Activated T-helper 1 cell treated with Interleukin-2 at 50 U/mL for 16 hours (primary cell): ENCODE measurements at regions not wholly inside any gene's neighbourhood (a gene's known extent, or its start where the extent isn't known, plus 50 kb on each side); places are given as distances from the start of the nearest gene placed in this dataset.
"Not testable (repeated sequence)": the region's sequence is repeated elsewhere in the genome, so short reads cannot be mapped to it uniquely, and the experiment has no call there.

Source experiments
- DNase-seq: peaks from one replicate; pipeline ENCODE4 v3.0.0-alpha.2; 2020; ENCODE audit warnings: low read depth

DNA sequence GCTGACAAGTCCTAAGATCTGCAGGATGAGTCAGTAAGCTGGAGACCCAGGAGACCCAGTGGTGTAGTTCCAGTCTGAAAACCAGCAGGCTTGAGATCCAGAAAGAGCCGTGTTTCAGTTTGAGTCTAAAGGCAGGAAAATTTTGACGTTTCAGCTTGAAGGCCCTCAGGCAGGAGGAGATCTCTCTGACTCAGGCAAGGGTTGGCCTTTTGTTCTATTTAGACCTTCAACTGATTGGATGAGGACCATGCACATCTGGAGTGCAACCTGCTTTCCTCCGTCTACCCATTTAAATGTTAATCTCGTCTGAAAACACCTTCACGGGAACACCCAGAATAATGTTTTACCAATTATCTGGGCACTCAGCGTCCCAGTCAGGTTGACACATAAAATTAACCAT is 69.5 kb downstream of the NPIPA7 start:
- DNase-seq: not testable (repeated sequence)

DNA sequence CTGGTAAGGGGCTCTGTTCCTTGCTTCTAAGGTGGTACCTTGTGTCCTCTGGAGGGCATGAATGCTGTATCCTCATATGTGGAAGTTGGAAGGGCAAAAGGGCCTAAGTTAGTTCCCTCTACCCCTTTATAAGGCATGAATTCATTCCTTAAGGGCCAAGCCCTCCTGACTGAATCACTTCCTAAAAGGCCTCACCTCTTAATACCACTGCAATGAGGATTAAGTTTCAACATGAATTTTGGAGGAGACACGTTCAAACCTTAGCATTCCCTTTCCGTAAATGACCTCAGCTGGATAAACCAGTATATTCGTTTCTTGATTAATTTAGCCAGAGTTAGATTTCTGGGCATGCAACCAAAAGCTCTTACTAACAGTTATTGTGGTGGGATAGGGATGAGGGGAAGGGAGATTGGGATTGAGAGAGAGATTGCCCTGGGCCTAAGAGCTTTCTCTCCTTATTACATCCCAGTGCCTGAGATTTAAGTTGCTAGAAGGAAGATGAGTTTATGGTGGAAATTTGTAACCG is 70.8 kb downstream of the NPIPA7 start:
- DNase-seq: not testable (repeated sequence)

DNA sequence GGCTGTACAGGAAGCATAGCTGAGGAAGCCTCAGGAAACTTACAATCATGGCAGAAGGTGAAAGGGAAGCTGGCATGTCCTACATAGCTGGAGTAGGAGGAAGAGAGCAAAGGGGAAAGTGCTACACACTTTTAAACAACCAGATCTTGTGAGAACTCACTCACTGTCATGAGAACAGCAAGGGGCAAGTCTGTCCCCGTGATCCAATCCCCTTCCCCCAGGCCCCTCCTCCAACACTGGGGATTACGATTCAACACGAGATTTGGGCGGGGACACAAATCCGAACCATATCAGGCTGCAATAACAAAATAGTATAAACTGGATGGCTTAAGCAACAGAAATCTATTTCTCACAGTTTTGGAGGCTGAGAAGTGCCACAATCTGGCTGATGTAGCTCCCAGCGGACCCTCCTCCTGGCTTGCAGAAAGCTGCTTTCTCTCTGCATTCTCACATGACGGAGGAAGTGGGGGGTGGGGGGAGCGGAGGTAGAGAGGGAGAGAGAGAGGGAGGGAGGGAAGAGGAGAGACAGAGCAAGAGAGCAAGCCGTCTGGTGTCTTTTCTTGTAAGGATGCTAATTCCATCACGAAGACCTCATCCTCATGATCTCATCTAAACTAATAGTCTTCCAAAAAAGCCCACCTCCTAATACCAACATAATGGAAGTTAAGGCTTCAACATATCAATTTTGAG is 72.9 kb downstream of the NPIPA7 start:
- DNase-seq: not testable (repeated sequence)

GRCh38 chr16:16458579-16458978 is 79.6 kb downstream of the NPIPA7 start:
- not testable (repeated sequence) for DNase-seq

- not testable (repeated sequence) for DNase-seq
Measured at GRCh38 chr16:16463792-16464191, 84.9 kb downstream of the NPIPA7 start.

DNA sequence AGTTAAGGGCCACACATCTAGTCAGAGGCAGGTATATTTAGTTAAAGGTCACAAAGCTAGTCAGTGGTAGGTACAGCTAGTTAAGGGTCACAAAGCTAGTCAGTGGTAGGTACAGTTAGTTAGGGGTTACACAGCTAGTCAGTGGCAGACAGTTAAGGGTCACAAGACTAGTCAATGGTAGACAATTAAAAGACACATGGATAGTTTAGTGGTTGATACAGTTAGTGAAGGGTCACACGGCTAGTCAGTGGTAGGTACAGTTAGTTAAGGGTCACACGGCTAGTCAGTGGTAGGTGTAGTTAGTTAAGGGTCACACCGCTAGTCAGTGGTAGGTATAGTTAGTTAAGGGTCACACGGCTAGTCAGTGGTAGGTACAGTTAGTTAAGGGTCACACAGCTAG is 110.0 kb downstream of the NPIPA7 start:
- DNase-seq: not testable (repeated sequence)

- DNase-seq: not testable (repeated sequence)
Measured at GRCh38 chr16:16489466-16489865, 110.5 kb downstream of the NPIPA7 start.

DNA sequence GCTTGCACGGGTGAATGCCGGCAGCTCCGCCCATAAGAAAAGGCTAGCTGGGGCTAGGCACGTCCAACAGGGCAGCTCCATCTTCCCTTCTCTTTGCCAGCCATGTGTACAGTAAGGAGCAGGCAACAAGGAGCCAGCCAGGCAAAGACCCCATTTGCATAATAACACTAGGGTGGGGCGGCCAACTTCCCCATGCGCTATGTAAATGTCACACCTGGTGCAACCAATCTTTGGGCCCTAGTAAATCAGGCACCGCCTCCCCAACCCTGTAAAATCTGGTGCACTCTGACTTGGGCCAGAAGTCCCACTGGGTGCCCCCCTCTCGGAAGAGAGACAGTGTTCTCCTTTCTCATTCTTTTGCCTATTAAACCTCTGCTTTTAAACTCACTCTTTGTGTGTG is 115.2 kb downstream of the NPIPA7 start:
- DNase-seq: not testable (repeated sequence)

DNA sequence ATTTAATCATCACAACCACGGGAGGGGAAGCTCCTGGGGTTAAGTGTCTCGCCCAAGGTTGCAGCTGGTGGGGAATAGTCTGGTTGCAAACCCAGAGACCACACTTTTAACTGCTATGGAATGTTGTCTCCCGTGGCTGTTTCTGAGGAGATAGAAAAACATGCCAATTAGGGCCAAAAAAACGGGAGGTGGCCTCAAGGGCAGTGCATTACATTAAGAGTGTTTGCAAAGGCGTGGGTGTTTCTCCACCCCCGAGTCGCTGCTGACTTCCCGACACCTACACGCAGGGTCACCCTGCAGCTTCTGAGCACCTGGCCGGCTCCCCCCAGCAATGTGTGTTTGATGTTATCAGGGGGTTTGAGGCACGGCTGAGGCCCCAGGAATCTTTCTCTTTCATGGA is 116.1 kb downstream of the NPIPA7 start:
- DNase-seq: not testable (repeated sequence)

GRCh38 chr16:16499875-16500274 is 120.9 kb downstream of the NPIPA7 start:
- not testable (repeated sequence) for DNase-seq

DNA sequence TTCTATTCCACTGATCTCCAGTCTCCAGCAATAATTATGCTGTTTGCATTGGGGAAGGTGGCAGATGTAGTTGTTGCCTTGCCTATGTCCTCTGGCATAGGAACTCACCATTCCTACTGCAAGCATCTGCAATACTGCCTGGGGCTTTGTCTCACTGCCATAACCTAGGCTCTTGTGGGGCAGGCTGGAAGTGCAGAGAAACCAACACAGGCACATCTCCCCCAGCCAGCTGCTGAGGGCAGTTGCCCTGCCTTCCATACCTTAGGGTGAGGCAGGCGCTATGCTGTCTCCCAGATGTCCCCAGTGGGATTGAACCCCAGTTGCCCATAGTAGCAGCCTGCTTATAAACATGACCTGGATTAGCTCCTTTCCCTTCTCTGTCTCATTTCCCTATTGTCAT is 128.1 kb downstream of the NPIPA7 start:
- DNase-seq: not testable (repeated sequence)

DNA sequence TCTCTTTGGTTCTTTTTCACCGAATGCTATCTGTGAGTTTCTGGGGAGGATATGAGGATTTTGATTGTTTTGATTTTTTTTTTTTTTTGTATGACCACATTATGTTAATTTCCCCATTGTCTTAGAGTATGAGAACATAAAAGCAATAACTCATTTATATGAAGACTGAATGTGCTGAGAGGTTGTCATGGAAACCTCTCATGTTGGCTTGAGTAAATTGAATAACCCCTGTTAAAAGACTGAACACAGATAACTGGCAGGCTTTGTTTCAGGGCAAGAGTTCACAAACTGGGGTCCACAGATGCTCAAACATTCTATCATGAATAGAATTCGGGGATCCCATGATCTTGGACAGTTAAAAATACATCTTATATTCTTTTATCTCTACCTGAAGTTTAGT is 129.4 kb downstream of the NPIPA7 start:
- not testable (repeated sequence) for DNase-seq

- not testable (repeated sequence) for DNase-seq
Measured at GRCh38 chr16:16519395-16519794, 140.5 kb downstream of the NPIPA7 start.

DNA sequence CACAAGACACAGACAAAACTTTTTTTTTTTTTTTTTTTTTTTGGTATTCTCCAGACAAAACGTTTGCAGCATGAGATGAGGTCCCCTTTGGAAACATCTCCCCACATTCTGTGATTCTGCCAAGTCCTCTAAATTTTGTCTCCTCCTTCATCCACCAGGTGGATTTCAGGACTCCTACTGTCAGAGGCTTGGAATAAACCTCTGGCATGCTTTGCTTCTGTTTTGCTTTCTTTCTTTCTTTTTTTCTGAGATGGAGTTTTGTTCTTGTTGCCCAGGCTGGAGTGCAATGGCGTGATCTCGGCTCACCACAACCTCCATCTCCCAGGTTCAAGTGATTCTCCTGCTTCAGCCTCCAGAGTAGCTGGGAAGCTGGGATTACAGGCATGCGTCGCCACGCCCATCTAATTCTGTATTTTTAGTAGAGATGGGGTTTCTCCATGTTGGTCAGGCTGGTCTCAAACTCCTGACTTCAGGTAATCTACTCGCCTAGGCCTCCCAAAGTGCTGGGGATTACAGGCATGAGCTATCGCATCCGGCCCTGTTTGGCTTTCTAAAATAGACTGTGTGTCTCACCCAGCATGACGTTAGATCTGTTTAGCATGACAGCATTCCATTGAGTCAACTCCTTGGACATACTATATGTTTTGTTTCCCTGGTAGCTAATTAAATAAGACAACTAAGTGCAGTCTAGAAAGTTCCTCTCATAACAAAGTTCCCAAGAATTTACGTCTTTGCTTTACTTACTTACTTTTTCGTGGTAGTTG is 142.5 kb downstream of the NPIPA7 start:
- not testable (repeated sequence) for DNase-seq

DNA sequence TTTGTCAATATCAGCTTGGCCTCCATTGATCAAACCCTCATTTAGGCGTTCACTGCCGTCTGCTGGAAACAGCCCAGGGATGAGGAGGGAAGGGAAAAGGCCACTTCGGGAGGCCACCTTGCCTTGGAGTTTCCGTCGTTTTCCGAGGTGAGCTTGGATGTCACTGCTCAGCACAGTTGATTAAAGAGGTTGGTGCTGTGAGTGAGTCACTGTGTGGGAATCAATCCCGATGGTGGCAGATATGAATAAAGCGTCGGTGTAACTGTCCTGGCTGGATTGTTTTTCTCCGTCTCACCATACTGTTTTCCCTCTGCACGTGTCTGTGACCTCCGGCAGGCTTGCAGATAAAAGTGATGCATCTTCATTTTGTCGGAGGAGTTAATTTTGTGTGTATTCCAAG is 148.1 kb downstream of the NPIPA7 start:
- DNase-seq: not testable (repeated sequence)

GRCh38 chr16:16530744-16531143 is 151.8 kb downstream of the NPIPA7 start:
- DNase-seq: not testable (repeated sequence)

- not testable (repeated sequence) for DNase-seq
Measured at GRCh38 chr16:16535565-16535964, 156.6 kb downstream of the NPIPA7 start.

GRCh38 chr16:16536151-16536550 is 157.2 kb downstream of the NPIPA7 start:
- not testable (repeated sequence) for DNase-seq

DNA sequence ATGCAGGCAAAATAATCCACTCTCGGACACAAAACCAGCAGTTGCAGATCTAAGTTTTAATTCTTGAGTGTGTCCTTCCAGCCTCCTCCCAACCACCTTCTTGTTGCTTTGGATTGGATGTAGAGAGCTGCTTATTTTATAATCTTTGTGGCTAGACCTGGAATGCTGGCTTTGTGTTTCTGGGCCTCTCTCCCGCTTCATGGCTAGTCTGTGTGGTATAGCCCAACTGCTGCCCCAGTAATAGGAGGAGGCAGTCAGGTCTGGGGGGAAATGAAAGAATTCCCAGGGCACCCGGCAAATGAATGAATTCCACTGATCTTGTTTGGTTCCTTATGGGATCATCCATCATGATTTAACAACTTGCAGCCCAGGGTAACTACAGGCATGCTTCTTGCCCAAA is 170.8 kb downstream of the NPIPA7 start:
- DNase-seq: not testable (repeated sequence)

DNA sequence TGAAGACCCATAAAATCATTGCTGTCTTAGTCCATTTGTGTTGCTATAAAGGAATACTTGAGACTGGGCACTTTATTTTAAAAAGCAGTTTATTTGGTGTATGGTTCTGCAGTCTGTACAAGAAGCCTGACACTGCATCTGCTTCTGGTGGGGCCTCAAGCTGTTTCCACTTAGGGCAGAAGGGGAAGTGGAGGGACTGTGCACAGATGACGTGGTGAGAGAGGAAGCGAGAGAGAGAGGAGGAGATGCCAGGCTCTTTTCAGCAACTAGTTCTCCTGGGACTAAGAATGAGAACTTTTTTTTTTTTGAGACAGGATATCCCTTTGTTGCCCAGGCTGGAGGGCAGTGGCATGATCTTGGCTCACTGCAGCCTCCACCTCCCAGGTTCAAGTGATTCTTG is 171.9 kb downstream of the NPIPA7 start:
- DNase-seq: not testable (repeated sequence)

DNA sequence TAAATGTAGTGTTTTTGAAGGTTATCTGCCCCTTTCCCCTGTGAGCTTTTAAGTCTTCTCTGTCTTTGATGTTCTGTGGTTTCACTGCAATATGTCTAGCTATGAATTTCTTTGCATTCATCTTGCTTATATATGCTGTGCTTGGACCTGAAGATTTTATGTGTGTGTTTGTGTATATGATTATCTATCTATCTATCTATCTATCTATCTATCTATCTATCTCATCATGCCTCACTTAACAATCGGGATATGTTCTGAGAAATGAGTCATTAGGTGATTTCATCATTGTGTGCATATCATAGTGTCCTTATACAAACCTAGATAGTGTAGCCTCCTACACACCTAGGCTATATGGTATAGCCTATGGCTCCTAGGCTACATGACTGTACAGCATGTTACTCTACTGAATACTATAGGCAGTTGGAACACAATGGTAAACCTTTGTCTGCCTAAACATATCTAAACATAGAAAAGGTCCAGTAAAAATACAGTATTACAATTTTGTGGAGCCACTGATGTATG is 173.9 kb downstream of the NPIPA7 start:
- not testable (repeated sequence) for DNase-seq

DNA sequence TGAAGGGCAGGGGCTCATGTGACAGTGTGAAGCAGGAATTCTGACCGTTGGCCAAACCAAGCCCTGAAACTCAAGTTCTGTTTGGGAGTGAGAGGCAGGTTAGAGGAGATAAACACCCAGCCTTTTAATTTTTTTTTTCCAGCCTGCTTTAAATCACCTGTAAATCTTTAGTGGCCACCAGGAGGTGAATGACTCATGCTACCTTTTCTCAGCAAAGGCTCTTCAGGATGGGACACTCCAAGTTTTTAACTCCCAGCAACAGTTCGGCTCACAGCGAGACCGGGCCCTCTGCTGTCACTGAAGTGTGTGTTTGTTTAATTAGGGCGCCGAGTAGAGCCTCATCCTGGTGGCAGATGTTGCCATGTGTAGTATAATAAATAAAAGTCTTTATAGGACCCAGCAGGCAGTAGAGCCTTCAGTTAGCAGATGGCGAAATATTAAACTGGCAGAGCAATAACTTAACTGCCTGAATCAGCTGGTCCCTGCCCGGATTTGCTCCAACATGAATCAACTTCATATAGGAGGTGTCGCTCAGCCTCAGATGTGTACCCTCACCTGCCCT is 180.3 kb downstream of the NPIPA7 start:
- DNase-seq: not testable (repeated sequence)
